ENCODE measurements at regions not wholly inside any gene's neighbourhood (a gene's known extent, or its start where the extent isn't known, plus 50 kb on each side); places are given as distances from the start of the nearest gene placed in this dataset.

DNA sequence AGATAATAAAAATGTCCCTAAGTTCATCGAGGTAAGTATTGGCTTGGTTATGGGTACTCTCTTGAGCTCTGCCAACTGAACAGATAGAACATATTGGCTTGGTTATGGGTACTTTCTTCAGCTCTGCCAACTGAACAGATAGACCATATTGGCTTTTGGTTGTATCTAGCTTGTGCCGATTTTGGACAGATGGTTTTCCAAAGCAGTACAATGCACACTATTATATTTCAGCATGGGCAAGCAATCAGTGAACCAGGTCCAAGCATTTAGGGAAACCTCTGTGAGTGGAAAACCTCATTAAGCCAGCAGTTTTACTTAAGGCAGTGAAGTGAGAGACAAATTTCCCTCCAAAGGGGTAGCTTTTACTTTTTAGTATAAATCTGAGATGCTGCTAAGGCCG is 1440.5 kb upstream of the SPRY2 start:
- DNase-seq (ENCODE audit: low read depth in 1 of 2, low spot score in 1 of 2): no peak
- Histone ChIP-seq H3K27ac (replicated peaks) (no peak overlapping the region), H3K4me3 (replicated peaks; ENCODE audit: insufficient read depth, low read length) (no peak overlapping the region), H3K27me3 (ENCODE audit: insufficient read depth, poor library complexity, severe bottlenecking) (no peaks in the 10 kb centered on the region)
- TF ChIP-seq SPI1 (IDR thresholded peaks at IDR 0.05; ENCODE audit: borderline replicate concordance, low read depth) (no peak), GABPA (IDR thresholded peaks at IDR 0.05; ENCODE audit: low read depth) (no peak)
- TF ChIP-seq, protein P1, sequence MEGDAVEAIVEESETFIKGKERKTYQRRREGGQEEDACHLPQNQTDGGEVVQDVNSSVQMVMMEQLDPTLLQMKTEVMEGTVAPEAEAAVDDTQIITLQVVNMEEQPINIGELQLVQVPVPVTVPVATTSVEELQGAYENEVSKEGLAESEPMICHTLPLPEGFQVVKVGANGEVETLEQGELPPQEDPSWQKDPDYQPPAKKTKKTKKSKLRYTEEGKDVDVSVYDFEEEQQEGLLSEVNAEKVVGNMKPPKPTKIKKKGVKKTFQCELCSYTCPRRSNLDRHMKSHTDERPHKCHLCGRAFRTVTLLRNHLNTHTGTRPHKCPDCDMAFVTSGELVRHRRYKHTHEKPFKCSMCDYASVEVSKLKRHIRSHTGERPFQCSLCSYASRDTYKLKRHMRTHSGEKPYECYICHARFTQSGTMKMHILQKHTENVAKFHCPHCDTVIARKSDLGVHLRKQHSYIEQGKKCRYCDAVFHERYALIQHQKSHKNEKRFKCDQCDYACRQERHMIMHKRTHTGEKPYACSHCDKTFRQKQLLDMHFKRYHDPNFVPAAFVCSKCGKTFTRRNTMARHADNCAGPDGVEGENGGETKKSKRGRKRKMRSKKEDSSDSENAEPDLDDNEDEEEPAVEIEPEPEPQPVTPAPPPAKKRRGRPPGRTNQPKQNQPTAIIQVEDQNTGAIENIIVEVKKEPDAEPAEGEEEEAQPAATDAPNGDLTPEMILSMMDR (IDR thresholded peaks at IDR 0.05; ENCODE audit: insufficient read depth, low read length): no peak

DNA sequence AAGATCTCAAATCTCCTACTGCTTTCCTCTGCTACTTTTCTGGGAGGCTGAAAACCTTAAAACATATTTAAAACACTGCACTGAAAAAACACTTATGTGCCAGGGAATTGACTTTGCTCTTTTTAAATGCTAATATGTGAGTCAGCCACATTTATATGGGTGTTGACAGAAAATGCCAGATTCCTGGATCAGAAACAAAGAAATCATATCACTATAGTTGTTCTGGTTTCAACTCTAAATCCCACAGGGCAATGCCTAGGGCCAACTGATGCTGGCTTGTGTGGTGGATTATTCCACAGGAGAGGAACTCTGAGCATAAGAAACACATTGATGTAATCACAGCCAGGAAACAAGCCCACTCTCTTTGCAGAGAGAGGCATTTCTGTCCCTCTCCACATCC is 1439.0 kb upstream of the SPRY2 start:
- no peak for DNase-seq (ENCODE audit: low read depth in 1 of 2, low spot score in 1 of 2)
- Histone ChIP-seq H3K4me3 (replicated peaks; ENCODE audit: insufficient read depth, low read length) (no peak overlapping the region), H3K27me3 (ENCODE audit: insufficient read depth, poor library complexity, severe bottlenecking) (no peaks in the 10 kb centered on the region), H3K27ac (replicated peaks) (no peak overlapping the region)
- TF ChIP-seq SPI1 (IDR thresholded peaks at IDR 0.05; ENCODE audit: borderline replicate concordance, low read depth): no peak
- TF ChIP-seq, protein P2, sequence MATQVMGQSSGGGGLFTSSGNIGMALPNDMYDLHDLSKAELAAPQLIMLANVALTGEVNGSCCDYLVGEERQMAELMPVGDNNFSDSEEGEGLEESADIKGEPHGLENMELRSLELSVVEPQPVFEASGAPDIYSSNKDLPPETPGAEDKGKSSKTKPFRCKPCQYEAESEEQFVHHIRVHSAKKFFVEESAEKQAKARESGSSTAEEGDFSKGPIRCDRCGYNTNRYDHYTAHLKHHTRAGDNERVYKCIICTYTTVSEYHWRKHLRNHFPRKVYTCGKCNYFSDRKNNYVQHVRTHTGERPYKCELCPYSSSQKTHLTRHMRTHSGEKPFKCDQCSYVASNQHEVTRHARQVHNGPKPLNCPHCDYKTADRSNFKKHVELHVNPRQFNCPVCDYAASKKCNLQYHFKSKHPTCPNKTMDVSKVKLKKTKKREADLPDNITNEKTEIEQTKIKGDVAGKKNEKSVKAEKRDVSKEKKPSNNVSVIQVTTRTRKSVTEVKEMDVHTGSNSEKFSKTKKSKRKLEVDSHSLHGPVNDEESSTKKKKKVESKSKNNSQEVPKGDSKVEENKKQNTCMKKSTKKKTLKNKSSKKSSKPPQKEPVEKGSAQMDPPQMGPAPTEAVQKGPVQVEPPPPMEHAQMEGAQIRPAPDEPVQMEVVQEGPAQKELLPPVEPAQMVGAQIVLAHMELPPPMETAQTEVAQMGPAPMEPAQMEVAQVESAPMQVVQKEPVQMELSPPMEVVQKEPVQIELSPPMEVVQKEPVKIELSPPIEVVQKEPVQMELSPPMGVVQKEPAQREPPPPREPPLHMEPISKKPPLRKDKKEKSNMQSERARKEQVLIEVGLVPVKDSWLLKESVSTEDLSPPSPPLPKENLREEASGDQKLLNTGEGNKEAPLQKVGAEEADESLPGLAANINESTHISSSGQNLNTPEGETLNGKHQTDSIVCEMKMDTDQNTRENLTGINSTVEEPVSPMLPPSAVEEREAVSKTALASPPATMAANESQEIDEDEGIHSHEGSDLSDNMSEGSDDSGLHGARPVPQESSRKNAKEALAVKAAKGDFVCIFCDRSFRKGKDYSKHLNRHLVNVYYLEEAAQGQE (IDR thresholded peaks at IDR 0.05; ENCODE audit: insufficient replicate concordance, low read depth): no peak

- H3K4me3 ChIP-seq (replicated peaks; ENCODE audit: insufficient read depth, low read length): no peak overlapping the region
- no peak overlapping the region for H3K27ac ChIP-seq (replicated peaks)
- no peak for DNase-seq (ENCODE audit: low read depth in 1 of 2, low spot score in 1 of 2)
- TF ChIP-seq, protein P2 (IDR thresholded peaks at IDR 0.05; ENCODE audit: insufficient replicate concordance, low read depth): no peak
- TF ChIP-seq SPI1 (IDR thresholded peaks at IDR 0.05; ENCODE audit: borderline replicate concordance, low read depth): no peak
- no peak for TF ChIP-seq GABPA (IDR thresholded peaks at IDR 0.05; ENCODE audit: low read depth)
- no peak for TF ChIP-seq POLR2AphosphoS5 (IDR thresholded peaks at IDR 0.05; ENCODE audit: low read depth)
- TF ChIP-seq, protein P1 (IDR thresholded peaks at IDR 0.05; ENCODE audit: insufficient read depth, low read length): no peak
- H3K27me3 ChIP-seq (ENCODE audit: insufficient read depth, poor library complexity, severe bottlenecking): no peaks in the 10 kb centered on the region
Measured at GRCh38 chr13:81778350-81778749, 1437.4 kb upstream of the SPRY2 start.

GRCh38 chr13:81773263-81773662 is 1432.3 kb upstream of the SPRY2 start:
- Histone ChIP-seq H3K27ac (replicated peaks) (no peak overlapping the region), H3K27me3 (ENCODE audit: insufficient read depth, poor library complexity, severe bottlenecking) (no peaks in the 10 kb centered on the region), H3K4me3 (replicated peaks; ENCODE audit: insufficient read depth, low read length) (no peak overlapping the region)
- no peak for TF ChIP-seq GABPA (IDR thresholded peaks at IDR 0.05; ENCODE audit: low read depth)
- TF ChIP-seq POLR2AphosphoS5 (IDR thresholded peaks at IDR 0.05; ENCODE audit: low read depth): no peak
- TF ChIP-seq SPI1 (IDR thresholded peaks at IDR 0.05; ENCODE audit: borderline replicate concordance, low read depth): no peak
- TF ChIP-seq, protein P1 (IDR thresholded peaks at IDR 0.05; ENCODE audit: insufficient read depth, low read length): no peak
- TF ChIP-seq, protein P2 (IDR thresholded peaks at IDR 0.05; ENCODE audit: insufficient replicate concordance, low read depth): no peak
- no peak for DNase-seq (ENCODE audit: low read depth in 1 of 2, low spot score in 1 of 2)

Measured in HL-60 (cell line).